Thyroid gland (tissue), 4 donors: ENCODE measurements at regions not wholly inside any gene's neighbourhood (a gene's known extent, or its start where the extent isn't known, plus 50 kb on each side); places are given as distances from the start of the nearest gene placed in this dataset.

Source experiments
- POLR2A ChIP-seq, 2 donors: fragments of 450-650 bp; IDR thresholded peaks; one replicate each; pipeline ENCODE4 v1.6.1; 2017; ENCODE audit warnings: antibody characterized with exemption in 2 of 2, mild to moderate bottlenecking in 2 of 2, moderate library complexity in 1 of 2
- TF ChIP-seq, protein P1 (sequence below), 6 experiments: fragments of 200-600 bp in 3 of 6; fragments of 450-650 bp in 3 of 6; sonication (generic) in 3 of 6; IDR thresholded peaks; one replicate each; pipeline ENCODE4 v1.5.1; 2016 to 2019; ENCODE audit warnings: antibody characterized with exemption in 6 of 6, mild to moderate bottlenecking in 2 of 6, inconsistent platforms in 1 of 6, moderate library complexity in 1 of 6

DNA sequence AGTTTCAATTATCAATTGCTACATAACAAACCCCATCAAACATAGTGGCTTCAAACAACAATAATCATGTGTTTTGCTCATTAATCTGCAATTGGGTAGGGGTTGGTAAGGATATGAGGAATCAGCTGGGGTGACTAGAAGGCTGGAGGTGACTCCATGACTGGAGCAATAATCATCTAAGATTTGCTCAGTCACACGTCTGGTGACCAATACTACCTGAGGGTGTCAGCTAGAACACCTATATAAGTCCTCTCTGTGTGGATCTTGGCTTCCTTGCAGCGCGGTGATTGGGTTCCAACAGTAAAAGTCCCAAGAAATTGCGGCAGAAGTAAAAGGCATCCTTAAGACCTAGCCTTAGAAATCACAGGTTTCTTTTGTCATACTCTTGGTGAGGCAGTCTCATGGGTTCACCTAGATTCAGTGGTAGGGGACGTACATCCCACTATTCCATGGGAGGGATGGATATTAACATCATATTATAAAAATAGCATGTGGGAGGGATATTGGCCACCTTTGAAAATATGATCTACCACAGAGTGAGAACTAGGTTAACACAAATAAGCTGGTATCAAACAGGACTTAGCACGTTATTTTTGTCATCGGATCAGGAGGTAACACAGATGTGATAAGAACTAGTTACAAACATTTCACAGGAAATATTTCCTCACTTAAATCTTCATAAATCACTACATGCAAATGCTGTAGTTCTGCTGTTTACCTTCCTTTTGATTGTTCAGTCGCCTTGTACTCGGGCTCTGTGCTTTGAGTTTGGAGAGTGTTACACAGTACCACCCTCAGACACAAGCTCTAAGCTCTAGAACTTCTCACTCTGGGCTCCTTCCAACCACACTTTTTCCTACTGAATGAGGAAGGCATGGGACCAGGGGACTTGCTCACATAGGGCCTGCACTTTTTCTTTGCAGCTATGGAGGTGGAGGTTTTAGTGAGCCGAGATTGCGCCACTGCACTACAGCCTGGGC is 78.3 kb downstream of the LARP7 start:
- TF ChIP-seq POLR2A (IDR thresholded peaks at IDR 0.05) = no peak
- TF ChIP-seq, protein P1, sequence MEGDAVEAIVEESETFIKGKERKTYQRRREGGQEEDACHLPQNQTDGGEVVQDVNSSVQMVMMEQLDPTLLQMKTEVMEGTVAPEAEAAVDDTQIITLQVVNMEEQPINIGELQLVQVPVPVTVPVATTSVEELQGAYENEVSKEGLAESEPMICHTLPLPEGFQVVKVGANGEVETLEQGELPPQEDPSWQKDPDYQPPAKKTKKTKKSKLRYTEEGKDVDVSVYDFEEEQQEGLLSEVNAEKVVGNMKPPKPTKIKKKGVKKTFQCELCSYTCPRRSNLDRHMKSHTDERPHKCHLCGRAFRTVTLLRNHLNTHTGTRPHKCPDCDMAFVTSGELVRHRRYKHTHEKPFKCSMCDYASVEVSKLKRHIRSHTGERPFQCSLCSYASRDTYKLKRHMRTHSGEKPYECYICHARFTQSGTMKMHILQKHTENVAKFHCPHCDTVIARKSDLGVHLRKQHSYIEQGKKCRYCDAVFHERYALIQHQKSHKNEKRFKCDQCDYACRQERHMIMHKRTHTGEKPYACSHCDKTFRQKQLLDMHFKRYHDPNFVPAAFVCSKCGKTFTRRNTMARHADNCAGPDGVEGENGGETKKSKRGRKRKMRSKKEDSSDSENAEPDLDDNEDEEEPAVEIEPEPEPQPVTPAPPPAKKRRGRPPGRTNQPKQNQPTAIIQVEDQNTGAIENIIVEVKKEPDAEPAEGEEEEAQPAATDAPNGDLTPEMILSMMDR (IDR thresholded peaks at IDR 0.05) = no peak
